SH-SY5Y (cell line): ENCODE measurements at regions not wholly inside any gene's neighbourhood (a gene's known extent, or its start where the extent isn't known, plus 50 kb on each side); places are given as distances from the start of the nearest gene placed in this dataset.

ENCODE experiments used
- GATA2 ChIP-seq: IDR thresholded peaks from 2 replicates; pipeline ENCODE4 v1.6.1; 2011; ENCODE audit warnings: mild to moderate bottlenecking, low read depth, low read length
- GATA3 ChIP-seq: IDR thresholded peaks from 2 replicates; pipeline ENCODE4 v1.6.1; 2011; ENCODE audit warnings: low read depth, mild to moderate bottlenecking, low read length, moderate library complexity

- TF ChIP-seq GATA3, result no peak
- no peak for TF ChIP-seq GATA2
These were observed 340.7 kb upstream of the SLIT2 start for GRCh38 chr4:19910861-19911525.
